HG03196 (cell line): ENCODE measurements at regions not wholly inside any gene's neighbourhood (a gene's known extent, or its start where the extent isn't known, plus 50 kb on each side); places are given as distances from the start of the nearest gene placed in this dataset.
"Not testable (repeated sequence)": the region's sequence is repeated elsewhere in the genome, so short reads cannot be mapped to it uniquely, and the experiment has no call there.

ENCODE experiments used
- ATAC-seq: cut with Tn5 transposase; IDR thresholded peaks from one replicate; pipeline ENCODE4 v1.9.1; 2021; ENCODE audit not compliant: unreplicated experiment

DNA sequence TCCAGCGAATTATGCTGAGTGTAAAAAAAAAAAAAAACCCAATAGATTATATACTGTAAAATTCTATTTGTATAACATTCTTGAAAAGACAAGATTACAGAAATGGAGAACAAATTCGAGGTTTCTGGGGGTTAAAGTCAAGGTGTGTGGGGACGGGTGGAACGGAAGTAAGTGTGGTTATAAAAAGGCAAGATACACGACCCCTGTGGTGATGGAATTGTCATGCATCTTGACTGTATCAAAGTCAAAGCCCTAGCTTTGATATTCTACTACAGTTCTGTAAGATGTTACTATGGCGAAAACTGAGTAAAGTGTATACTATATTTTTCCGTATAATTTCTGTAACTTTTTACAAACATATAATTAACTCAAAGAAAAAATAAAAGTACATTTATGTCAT, 718.2 kb upstream of the PCDH15 start:
- no peak for ATAC-seq

DNA sequence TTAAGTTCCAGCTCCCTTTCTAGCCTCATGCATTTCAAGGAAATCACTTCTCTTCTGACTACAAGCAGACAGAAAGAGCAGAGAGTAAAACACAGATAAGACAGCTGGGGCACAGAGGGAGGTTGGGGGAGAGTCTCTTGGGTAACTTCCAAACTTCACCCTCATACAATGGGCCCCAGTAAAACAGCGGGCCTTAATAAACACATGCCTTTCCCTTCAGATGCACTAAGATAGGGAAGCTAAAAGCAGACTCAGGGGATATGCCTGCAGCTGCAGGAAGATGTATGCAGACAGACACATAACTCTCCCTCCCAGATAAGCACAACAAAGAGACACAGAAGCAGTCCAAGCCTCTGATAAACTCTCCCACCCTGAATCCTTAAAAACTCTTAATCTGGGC, 717.4 kb upstream of the PCDH15 start:
- ATAC-seq, result not testable (repeated sequence)

DNA sequence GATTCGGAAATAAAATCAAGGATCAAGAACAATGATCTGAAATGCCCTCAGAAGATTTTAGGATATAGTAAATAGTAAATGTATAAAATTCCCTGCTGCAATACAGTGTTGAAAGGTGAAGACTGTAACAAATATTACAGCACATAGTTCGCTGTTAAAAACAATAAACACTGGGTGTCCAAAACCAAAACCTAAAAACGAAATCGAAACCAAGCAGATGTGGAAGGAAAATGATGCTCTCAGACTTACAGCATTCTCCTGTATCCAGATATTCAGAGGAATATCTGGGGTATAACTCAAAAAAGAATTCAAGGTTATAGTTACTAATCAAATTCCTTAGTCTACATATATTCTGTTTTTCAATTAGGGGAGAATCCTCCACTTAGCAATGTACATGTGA, 708.1 kb upstream of the PCDH15 start:
- ATAC-seq, result no peak

DNA sequence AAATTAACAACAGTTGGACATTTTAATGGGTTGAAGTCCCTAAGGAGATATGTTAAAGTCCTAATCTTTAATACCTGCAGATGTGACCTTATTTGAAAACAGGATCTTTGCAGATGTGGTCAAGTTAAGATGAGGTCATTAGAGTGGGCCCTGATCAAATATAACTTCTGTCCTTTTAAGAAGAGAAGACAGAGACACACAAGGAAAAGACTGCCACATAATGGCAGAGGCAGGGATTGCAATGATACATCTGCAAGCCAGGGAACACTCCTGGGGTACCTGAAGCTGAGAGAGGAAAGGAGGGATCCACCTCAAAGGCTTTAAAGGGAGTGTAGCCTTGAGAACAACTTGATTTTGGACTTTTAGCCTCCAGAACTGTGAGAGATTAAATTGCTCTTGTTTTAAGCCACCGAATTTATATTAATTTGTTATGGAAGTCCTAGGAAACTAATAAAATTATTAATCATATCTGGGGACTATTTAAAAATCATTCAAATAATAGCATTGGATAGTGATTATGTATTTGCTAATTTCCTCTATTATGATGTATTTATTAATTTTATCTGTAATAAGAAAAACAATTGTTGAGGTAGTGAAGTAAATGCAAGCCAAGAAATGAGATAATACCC, 700.0 kb upstream of the PCDH15 start:
- ATAC-seq, result peak; percentile 74

DNA sequence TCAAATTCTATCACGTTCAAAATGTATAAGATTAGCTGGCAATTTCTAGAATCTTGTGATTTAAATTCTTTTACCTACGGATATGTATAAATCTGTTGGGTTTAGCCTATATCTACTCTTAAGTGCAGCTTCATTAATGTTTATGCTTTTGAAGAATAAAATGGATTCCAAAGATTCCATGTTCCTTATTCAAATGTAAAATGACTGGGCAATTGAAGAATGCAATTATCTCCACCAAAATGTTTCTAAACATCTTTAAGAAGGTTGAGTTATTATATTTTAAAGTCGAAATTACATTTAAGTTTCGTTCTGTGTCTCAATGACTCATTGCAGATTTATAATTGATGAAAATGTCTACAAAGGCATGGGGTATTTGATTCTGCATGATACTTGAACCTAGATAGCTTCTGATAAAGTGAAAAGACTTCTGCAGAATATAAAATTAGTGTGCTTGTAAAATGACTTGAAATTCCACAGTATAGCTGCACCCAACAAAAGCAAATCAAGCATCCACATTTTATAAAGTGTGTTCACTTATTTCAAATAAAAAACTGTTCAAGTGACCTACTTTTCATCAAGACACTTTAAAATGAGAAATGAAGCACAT, 697.0 kb upstream of the PCDH15 start:
- no peak for ATAC-seq

DNA sequence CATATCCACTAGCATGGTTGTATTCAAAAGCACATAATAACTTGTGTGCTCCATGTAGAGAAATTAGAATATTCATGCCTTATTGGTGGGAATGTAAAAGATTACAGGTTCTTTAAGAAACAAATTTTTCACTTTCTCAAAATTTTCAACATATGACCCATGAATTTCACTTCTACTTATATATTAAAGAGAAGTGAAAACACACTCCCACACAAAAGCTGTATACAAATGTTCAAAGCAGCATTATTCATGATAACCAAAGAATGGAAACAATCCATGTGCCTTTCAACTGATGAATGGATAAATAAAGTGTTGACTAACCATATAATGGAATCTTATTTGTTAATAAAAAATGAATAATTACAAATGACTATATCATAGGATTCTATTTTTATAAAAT, 694.5 kb upstream of the PCDH15 start:
- no peak for ATAC-seq

DNA sequence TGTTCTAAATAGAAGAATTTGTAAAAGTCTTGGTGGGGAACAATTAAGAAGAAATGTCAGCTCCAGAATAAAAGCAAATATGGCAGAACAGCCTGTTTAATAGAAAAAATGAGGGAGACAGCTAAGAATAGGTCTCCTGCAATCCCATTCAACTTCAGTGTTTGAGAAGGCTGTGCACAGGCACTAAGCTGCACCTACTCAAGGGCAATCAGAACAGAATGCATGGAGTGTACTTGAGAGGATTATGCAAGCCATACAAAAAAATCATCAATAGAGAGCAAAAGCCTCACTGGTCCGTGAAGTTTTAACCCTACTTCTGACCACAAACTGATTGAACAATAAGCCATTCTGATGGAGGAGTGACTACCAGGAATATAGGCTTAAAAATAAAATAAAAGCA, 690.7 kb upstream of the PCDH15 start:
- ATAC-seq, result no peak

DNA sequence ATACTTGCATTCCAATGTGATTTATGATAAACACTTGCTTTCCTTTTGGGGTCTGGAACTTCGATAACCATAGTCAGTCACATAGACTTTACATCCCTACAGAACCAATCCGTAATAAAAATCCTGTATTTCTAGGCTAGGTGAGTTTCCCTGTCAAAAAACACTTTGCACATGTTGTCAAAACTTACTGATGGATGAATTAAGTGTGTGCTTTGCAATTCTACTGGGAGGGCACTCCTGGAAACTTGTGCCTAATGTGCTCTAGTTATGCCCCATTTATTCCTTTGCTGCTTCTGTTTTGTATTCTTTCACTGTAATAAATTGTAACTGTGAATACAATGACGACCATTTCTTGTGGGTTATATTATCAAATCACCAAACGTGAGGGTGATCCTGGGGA, 684.8 kb upstream of the PCDH15 start:
- ATAC-seq, result no peak

DNA sequence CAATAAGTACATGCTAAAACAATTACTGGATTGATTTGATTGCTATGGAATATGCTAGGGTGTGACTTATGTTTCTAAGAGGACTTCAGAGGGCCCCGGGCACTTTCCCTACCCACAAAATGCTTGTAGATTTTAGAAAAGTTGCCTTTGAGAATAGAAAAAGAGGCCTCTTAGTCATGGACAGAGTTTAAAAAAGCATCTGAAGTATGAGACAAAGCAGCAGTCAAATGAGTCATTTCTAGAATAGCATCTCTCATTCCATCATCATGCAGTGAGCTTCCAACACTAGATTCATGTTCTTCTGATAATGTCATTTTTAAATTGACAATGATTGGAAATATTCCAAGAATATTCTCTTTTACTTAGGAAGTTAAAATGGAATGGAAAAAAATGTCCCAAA, 675.1 kb upstream of the PCDH15 start:
- ATAC-seq, result no peak

DNA sequence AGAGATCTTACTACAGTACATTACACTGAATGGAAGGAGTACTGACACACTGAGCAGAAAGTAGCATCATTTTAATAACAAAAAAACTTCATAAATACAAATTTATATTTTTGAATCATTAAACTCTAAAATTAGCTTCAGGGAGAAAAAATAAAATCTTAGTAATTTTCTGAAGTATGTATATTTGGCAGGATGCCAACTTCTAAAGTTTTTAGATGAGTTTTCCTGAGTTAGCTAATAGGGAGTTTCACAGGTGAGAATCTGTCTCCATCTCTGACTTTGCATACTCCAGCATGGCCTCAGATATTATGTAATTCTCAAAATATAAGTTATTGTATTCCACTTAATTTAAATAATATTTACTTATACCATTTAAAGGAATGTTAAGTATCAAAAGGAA, 673.2 kb upstream of the PCDH15 start:
- no peak for ATAC-seq

DNA sequence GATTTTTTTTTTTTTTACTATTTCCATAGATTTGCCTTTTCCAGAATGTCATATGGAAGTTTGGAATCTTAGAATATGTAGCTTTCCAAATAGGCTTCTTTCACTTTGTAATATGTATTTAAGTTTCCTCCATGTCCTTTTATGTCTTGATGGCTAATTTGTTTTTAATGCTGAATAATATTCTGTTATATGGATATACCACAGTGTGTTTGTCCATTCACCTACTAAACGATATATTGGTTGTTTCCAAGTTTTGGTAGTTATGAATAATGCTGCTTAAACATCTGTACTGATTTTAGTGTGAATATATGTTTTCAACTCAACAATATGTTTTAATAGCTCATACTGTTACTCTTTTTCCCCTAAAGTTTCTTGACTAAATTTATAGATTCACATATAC, 669.8 kb upstream of the PCDH15 start:
- ATAC-seq, result no peak

DNA sequence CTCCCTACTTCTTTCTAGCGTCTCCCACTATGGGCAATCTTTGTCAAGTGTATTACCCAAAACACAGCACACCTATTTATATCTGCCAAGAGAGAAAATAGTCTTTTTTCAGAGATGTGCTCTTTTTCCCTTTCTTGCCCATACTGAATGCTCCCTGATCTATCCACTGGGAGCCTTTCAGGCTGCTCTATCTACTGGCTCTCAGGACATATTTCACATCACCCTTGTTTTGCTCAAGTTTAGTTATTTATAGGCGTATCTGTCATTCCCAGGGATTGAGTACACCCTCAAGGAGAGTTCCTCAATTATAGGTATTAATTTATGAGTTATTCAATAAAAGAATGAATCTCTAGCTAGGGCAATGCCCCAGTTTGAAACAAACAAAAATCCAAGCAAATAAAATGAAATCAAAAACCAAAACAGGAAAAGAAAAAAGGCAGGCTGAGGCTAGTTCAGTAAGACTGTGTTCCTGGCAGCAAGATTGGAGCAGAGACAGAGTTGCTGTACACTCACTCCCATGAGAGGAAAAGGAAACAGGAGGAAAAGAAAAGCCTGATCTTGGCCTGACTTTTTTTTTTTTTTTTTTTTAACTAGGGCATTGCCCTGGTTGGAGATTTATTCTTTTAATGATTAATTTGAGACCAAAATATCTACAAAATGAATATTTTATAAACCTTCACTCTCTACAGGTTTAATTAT, 665.9 kb upstream of the PCDH15 start:
- ATAC-seq, result no peak

DNA sequence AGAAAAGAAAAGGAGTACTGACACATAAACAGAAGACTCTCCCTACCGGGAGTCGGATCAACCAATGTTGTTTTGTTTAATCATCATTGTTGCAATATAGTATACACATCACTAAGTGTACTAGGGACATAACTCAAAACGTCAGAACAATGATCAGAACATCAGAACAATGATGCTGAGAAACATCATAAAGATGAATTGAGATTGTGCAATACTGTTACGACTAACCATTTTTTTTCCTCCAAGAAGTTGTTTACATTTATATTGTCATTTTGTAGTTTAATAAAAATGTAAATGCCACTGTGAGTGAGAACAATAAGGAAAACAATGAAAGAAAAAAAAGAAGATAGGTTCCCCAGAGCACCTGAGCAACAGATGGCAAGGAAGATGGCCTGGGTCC, 663.1 kb upstream of the PCDH15 start:
- ATAC-seq, result no peak

DNA sequence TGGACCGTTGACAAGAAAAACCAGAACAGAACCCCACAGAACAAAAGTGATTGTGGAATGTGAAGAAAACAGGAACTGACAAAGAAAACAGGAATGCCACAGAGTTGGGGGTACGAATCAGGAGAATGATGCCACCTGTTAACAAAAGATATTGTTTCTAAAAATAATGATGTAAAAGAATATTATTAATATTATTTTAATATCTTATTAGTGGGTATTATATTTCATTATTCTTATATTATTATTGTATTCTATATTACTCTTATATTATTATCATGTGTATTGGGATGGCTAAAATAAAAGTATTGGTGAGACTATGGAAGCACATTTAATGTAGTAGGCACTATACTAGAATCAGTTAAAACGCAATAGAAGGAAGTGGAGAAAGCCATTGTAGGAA, 659.0 kb upstream of the PCDH15 start:
- ATAC-seq, result no peak

DNA sequence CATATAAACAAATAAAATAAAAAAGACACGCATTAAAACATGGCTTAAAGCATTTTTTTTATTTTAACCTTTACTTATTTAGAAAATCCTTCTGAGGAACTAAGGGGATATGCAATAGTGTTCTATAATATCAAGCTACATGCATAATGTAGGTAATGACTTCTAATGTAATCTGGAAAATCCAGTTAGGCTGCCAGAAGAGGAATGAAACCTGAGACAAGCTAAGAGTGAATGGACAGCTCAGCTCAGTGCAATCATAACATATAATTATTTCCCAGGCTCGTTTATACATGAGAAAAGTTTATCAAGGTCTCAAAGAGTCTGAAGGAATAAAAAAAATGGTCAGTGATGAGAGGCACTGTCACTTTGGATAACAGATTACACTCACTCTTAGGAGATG, 649.0 kb upstream of the PCDH15 start:
- ATAC-seq, result no peak

DNA sequence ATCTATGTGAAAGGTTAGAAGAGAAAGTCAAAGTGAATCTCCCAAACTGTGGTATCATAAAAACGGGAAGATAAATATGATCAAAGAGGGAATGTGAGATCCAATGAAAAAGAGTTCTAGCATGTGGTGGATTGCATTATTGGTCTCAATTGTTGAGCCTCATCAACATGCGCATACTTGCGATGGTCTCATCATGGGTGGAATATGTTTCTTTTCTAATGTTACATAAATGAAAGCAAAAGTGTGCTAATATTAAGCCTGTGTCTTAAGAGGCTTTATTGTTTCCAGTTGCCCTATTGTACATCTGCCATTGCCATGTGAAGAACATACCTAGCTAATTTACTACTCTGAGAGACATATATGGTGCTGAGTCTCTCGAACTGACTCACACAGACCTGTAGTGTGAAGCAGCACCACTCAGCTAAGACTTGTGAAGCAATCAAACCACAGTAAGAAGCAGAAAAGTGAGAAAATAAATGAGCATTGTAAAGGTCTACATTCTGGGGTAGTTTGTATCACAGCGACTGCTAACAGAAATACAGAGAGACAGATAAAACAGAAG, 645.5 kb upstream of the PCDH15 start:
- no peak for ATAC-seq

DNA sequence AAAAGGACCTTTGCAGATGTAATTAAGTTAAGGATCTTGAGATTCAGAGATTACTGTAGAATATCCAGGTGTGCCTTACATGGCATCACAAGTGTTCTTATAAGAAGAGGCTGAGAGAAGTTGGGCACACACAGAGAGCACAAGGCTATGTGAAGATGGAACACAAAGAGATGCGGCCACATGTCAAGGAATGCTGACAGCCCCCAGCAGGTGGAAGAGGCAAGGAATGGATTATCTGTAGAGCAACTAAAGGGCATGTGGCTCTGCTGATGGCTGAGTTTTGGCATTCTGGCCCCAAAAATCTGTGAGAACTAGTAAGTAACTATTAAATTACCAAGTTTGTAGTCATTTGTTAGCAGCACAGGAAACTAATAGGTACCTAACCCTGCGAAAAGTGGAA, 640.7 kb upstream of the PCDH15 start:
- no peak for ATAC-seq

DNA sequence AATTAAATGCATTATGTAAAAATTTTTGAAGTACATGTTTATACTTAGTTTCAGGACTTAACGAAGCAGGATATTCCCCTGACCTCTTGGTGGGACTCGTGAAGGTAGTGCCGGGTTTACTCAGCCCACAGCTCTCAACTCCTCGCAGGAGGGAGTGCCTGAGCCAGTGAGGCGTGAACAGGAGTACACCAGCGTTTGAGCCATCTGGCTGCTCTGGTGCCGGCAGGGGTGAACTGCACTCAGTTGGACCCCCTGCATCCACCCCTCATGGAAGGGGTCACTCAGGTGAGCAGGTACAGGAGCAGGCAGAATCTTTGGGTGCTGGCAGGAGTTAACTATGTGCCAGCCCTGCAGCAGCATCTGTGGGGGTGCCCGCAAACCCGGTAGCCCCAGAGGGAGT, 625.1 kb upstream of the PCDH15 start:
- ATAC-seq, result no peak

DNA sequence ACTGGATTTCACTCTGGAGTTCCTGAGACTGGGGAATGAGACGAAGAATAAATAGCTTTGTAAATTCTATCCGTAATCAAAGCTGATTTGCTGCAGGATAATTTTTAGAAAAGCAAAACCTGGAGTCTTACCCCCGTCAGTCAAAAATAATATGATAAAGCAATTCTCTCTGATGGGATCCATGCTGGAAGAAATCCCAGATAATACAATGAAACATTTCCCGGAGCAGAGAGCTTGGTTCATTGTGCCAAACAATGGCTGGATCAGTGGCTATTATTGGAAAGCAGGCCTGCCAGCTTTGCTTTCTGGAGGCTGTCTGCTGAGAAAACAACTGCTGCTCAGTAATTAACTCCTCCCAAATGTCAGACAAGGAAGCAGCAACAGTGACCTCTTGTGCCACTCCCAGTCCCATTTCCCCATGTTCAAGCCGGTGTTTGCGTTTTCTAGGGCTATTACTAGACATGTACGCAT, 609.4 kb upstream of the PCDH15 start:
- no peak for ATAC-seq

DNA sequence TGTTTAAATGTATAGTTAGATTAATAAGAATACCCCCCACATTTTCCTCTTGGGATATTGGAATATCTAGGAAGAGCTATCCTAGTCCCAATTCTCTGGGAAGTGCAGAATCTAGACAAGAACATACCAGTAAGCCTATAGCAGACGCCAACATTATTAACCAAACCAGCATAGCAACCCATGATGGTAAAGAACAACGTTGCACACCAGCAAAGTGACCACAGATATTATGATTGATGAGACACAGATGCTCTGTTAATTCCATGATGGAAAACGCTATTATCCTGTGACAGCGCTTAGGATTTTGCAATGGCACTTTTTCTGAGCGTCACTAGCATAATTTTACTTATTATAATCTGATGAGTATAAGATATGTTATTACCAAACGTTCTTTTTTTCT, 603.1 kb upstream of the PCDH15 start:
- ATAC-seq, result no peak

DNA sequence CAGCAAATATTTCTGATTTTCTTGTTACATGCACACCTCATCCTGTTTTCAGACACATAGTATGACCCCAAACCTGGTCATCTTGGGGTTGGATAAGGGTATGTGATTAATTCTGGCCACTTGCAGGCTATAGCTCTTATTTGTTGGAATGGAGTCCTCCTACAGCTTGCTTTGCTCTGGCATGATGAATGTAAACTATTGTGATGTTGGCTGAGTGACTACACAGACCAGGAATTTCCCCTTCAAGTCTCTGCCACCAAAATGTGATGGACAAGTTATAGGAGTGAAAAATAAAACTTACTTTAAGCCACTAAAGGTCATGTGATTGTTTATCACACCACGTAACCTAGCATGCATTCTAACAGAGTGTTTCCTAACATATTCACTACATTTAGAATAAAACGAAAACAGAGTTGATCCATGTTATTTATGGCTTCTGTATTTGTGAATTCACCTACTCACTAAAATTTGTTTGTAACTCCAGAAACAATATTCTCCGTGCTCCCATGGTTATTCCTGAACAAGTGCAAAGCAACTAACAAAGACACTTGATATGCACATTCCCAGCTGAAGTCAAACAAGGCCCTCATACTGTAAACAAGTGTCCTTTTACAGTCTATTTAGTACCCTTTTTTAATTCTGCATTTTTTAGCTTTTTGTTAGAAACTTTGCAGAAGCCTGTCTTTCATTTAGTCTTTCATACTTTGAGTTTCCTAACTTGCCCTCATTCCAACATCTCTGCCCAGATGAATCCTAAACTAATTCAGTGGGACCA, 599.2 kb upstream of the PCDH15 start:
- no peak for ATAC-seq

DNA sequence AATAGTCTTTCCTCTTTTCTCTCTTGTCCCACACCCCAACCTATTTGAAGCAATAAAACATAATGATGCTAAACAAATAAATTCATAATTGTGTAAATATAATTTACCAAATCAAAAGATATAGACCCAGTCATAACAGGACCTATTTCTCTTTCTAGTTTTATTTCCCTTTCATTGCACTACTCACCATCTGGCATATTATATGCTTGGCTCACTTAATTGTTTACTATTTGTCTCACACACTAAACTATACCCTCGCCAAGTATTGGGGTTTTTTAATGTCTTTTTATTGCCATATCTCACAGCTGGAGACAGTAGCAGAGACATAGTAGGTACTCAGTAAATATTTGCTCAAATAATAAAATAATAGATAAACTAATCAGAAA, 597.5 kb upstream of the PCDH15 start:
- ATAC-seq, result no peak
